ENCODE measurements at regions not wholly inside any gene's neighbourhood (a gene's known extent, or its start where the extent isn't known, plus 50 kb on each side); places are given as distances from the start of the nearest gene placed in this dataset.

GRCh38 chr10:120398180-120398579, 58.8 kb upstream of the PLPP4 start:
- no peak for TF ChIP-seq CTCF (IDR thresholded peaks at IDR 0.05; ENCODE audit: insufficient read depth, low read depth, low read length, missing control alignments)
- DNase-seq (ENCODE audit: low read depth) = no peak
- H3K4me3 ChIP-seq (ENCODE audit: low read length) = no peak overlapping the region

GRCh38 chr10:120400601-120401000, 56.4 kb upstream of the PLPP4 start:
- TF ChIP-seq CTCF (IDR thresholded peaks at IDR 0.05; ENCODE audit: insufficient read depth, low read depth, low read length, missing control alignments) = no peak
- no peak for DNase-seq (ENCODE audit: low read depth)
- no peak overlapping the region for H3K4me3 ChIP-seq (ENCODE audit: low read length)

GRCh38 chr10:120402147-120402766, 54.8 kb upstream of the PLPP4 start:
- no peak for DNase-seq (ENCODE audit: low read depth)
- TF ChIP-seq CTCF (IDR thresholded peaks at IDR 0.05; ENCODE audit: insufficient read depth, low read depth, low read length, missing control alignments) = no peak
- H3K4me3 ChIP-seq (ENCODE audit: low read length) = no peak overlapping the region

GRCh38 chr10:120403109-120403508, 53.9 kb upstream of the PLPP4 start:
- no peak for DNase-seq (ENCODE audit: low read depth)
- TF ChIP-seq CTCF (IDR thresholded peaks at IDR 0.05; ENCODE audit: insufficient read depth, low read depth, low read length, missing control alignments) = no peak
- no peak overlapping the region for H3K4me3 ChIP-seq (ENCODE audit: low read length)

- no peak for DNase-seq (ENCODE audit: low read depth)
- TF ChIP-seq CTCF (IDR thresholded peaks at IDR 0.05; ENCODE audit: insufficient read depth, low read depth, low read length, missing control alignments) = no peak
- H3K4me3 ChIP-seq (ENCODE audit: low read length) = no peak overlapping the region
Observed at GRCh38 chr10:120406376-120406775, 50.7 kb upstream of the PLPP4 start.

All from epithelial cell of esophagus (primary cell).